ENCODE measurements at regions not wholly inside any gene's neighbourhood (a gene's known extent, or its start where the extent isn't known, plus 50 kb on each side); places are given as distances from the start of the nearest gene placed in this dataset.

DNA sequence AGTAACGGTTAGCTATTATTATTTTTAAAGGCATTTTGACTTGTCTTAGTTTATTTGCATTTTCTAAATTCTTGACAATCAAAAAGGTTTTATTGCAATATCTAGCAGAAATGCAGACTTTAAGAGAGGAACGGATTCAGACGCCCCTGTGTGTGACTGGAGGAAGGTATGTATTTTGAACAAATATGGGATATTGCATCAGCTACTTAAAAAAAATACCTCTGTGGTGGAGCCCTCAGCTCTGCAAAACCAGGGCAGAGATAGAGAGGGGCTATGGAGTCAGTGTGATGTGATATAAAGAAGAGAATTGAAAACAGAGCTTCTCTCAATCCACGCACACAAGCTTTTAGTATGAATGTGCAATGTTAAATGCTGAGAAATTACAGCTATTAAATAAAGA lies 142.4 kb downstream of the ICE1 start:
- ATAC-seq (no peak), DNase-seq (ENCODE audit: missing footprints) (no peak)

GRCh38 chr5:5560016-5560415 lies 137.5 kb downstream of the ICE1 start:
- ATAC-seq (no peak), DNase-seq (ENCODE audit: missing footprints) (no peak)
- intact Hi-C loops (cut with DNase I) = no loop called here

More for the DNA sequence above, 142.4 kb downstream of the ICE1 start:
- intact Hi-C loops (cut with DNase I) = no loop called here

DNA sequence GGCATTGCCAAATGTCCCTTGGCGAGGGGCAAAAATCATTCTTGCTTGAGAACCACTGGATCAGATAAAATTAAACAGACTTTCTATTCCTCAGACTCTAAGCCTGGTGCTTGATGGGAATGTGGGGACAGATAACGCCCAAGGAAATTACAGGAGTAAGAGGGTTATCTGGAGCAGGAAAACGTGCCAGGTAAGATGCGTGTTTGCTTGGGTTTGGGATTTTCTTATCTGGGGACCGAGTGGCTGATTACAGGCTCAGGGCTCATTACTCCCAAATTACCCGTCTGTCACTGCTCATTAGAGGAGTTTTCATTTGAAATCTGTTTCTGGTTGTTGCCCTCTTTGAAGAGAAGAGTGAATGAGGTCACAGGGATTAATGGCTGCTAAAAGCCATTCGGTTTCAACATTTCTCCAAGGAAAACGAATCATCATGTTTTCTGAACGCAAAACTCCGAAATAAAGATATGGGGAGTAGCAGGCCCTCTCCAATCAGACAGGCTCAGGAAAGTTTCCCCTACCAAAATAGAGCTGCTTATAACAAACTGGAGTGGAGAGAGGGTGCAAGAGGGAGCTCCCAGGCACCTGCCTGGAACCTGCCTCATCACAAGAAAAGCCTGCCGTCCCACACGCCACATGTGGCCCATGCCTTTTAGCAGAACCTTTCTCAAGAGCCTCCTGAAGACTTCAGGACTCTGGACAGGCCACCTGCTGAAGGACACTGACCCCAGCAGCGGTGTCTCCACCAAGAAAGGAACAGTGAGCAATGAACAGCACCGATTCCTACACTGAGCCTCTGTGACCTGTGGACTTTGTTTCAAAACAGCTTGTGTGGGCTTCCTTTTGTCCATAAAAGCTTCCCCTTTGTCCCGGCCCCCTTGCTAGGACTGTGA lies 136.4 kb downstream of the ICE1 start:
- no peak for ATAC-seq
- intact Hi-C loops (cut with DNase I) = no loop called here
- no peak for DNase-seq (ENCODE audit: missing footprints)

- intact Hi-C loops (cut with DNase I) = no loop called here
- ATAC-seq (no peak), DNase-seq (ENCODE audit: missing footprints) (no peak)
These were observed 135.6 kb downstream of the ICE1 start for GRCh38 chr5:5558102-5558501.

- ATAC-seq = no peak
- DNase-seq (ENCODE audit: missing footprints) = no peak
- intact Hi-C loops (cut with DNase I) = no loop called here
These were observed 129.0 kb downstream of the ICE1 start for GRCh38 chr5:5551499-5551898.

GRCh38 chr5:5546408-5546807 lies 123.9 kb downstream of the ICE1 start:
- no peak for ATAC-seq
- intact Hi-C loops (cut with DNase I) = no loop called here

GRCh38 chr5:5544094-5544663 lies 121.7 kb downstream of the ICE1 start:
- intact Hi-C loops (cut with DNase I) = no loop called here
- ATAC-seq = no peak

More at GRCh38 chr5:5546408-5546807, 123.9 kb downstream of the ICE1 start:
- no peak for DNase-seq (ENCODE audit: missing footprints)

GRCh38 chr5:5542654-5543053 lies 120.2 kb downstream of the ICE1 start:
- ATAC-seq (no peak), DNase-seq (ENCODE audit: missing footprints) (no peak)
- intact Hi-C loops (cut with DNase I) = no loop called here

More at GRCh38 chr5:5544094-5544663, 121.7 kb downstream of the ICE1 start:
- no peak for DNase-seq (ENCODE audit: missing footprints)

DNA sequence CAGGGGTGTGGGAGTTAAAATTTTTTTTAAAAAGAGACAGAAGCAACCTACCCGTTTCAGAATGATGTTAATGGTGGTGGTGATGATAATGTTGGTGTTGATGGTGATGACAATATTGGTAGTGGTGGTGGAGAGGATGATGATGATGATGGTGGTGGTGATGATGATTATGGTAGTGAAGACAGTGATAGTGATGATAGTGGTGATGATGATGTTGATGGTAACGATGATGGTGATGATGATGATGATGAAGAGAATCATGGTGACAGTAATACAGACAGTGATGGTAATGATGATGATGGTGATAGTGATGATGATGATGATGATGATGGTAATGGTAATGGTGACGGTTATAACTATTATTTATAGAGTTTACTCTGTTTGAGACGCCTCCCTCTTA lies 117.6 kb downstream of the ICE1 start:
- ATAC-seq = no peak
- no peak for DNase-seq (ENCODE audit: missing footprints)
- intact Hi-C loops (cut with DNase I) = no loop called here

Measured in Right ventricle myocardium inferior (tissue), 1 donor.